Fibroblast of lung (primary cell): ENCODE measurements at regions not wholly inside any gene's neighbourhood (a gene's known extent, or its start where the extent isn't known, plus 50 kb on each side); places are given as distances from the start of the nearest gene placed in this dataset.

ENCODE experiments used
- DNase-seq, 2 donors: peaks; one replicate each; pipeline versions ENCODE4 v3.0.0 to v3.0.0-alpha.2; 2010; ENCODE audit warnings: low read depth in 2 of 2
- H2AFZ ChIP-seq: 2 replicates; pipeline ENCODE4 v1.5.1; 2012; ENCODE audit warnings: low read length, control low read depth, inconsistent platforms
- H3K27ac ChIP-seq: 2 replicates; pipeline ENCODE4 v1.5.1; 2011; ENCODE audit warnings: low read length, control low read depth; ENCODE audit not compliant: insufficient read depth
- H3K27me3 ChIP-seq: 2 replicates; pipeline ENCODE4 v1.5.1; 2011; ENCODE audit warnings: mild to moderate bottlenecking, low read length; ENCODE audit not compliant: control insufficient read depth, insufficient read depth
- H3K36me3 ChIP-seq: 2 replicates; pipeline ENCODE4 v1.5.1; 2011; ENCODE audit warnings: low read length; ENCODE audit not compliant: control insufficient read depth, insufficient read depth
- H3K4me1 ChIP-seq: 2 replicates; pipeline ENCODE4 v1.5.1; 2011; ENCODE audit warnings: low read length; ENCODE audit not compliant: control insufficient read depth, insufficient read depth; ENCODE audit errors: extremely low read depth
- H3K4me2 ChIP-seq: 2 replicates; pipeline ENCODE4 v1.5.1; 2011; ENCODE audit warnings: low read length, control low read depth; ENCODE audit not compliant: insufficient read depth; ENCODE audit errors: extremely low read depth
- H3K4me3 ChIP-seq, 4 experiments: fragments of 200-600 bp in 1 of 4; sonication (generic) in 1 of 4; replicated peaks in 1 of 4; 2 replicates each; pipeline ENCODE4 v1.5.1; 2011 to 2016; ENCODE audit warnings: low read length in 4 of 4, low read depth in 3 of 4, mild to moderate bottlenecking in 3 of 4, control low read depth in 2 of 4, inconsistent platforms in 1 of 4, mixed read lengths in 1 of 4; ENCODE audit not compliant: insufficient read depth in 1 of 4; ENCODE audit errors: control extremely low read depth in 1 of 4
- H3K79me2 ChIP-seq: 2 replicates; pipeline ENCODE4 v1.5.1; 2012; ENCODE audit warnings: mild to moderate bottlenecking, low read length, inconsistent platforms; ENCODE audit not compliant: control insufficient read depth, insufficient read depth
- H3K9ac ChIP-seq: 2 replicates; pipeline ENCODE4 v1.5.1; 2011; ENCODE audit warnings: mild to moderate bottlenecking, low read length, control low read depth; ENCODE audit not compliant: insufficient read depth
- H3K9me3 ChIP-seq: 2 replicates; pipeline ENCODE4 v1.5.1; 2012; ENCODE audit warnings: low read depth, low read length; ENCODE audit not compliant: control insufficient read depth, insufficient read depth
- H4K20me1 ChIP-seq: 2 replicates; pipeline ENCODE4 v1.5.1; 2011; ENCODE audit warnings: low read length; ENCODE audit not compliant: control insufficient read depth, insufficient read depth; ENCODE audit errors: extremely low read depth
- CTCF ChIP-seq, 2 donors: IDR thresholded peaks in 1 of 2; conservative IDR thresholded peaks in 1 of 2; 1 replicate in 1 of 2; 2 replicates in 1 of 2; pipeline ENCODE4 v1.5.1; 2011 to 2012; ENCODE audit warnings: low read length in 2 of 2, control low read depth in 1 of 2, inconsistent platforms in 1 of 2, low read depth in 1 of 2, mild to moderate bottlenecking in 1 of 2
- EZH2 ChIP-seq: IDR thresholded peaks from 2 replicates; pipeline ENCODE4 v1.5.1; 2012; ENCODE audit warnings: low read length, control low read depth, mild to moderate bottlenecking; ENCODE audit errors: missing control alignments

- Histone ChIP-seq H3K4me1 (no peaks in the 10 kb centered on the region), H3K9ac (no peak overlapping the region), H3K9me3 (no peaks in the 10 kb centered on the region), H3K27me3 (no peaks in the 10 kb centered on the region), H4K20me1 (no peaks in the 10 kb centered on the region), H3K36me3 (no peaks in the 10 kb centered on the region), H3K4me2 (no peak overlapping the region), H2AFZ (no peak overlapping the region), H3K27ac (no peak overlapping the region), H3K4me3 (no peak overlapping the region), H3K79me2 (no peaks in the 10 kb centered on the region)
- no peak for DNase-seq
- TF ChIP-seq CTCF (conservative IDR thresholded peaks at IDR 0.05 in 1 of 2, IDR thresholded peaks at IDR 0.05 in 1 of 2; ENCODE audit: low read depth in 1 of 2, low read length in 2 of 2) (no peak), EZH2 (no peak)
Measured at GRCh38 chr12:33052141-33053051, 155.8 kb upstream of the PKP2 start.

- no peak overlapping the region for H3K9ac ChIP-seq
- H3K4me3 ChIP-seq, result no peak overlapping the region
- TF ChIP-seq EZH2, result no peak
- H3K4me2 ChIP-seq, result no peak overlapping the region
- no peaks in the 10 kb centered on the region for H3K79me2 ChIP-seq
- no peaks in the 10 kb centered on the region for H3K9me3 ChIP-seq
- no peaks in the 10 kb centered on the region for H3K36me3 ChIP-seq
- H3K27me3 ChIP-seq, result no peaks in the 10 kb centered on the region
- H2AFZ ChIP-seq, result no peak overlapping the region
- DNase-seq, result no peak
- H3K4me1 ChIP-seq, result no peaks in the 10 kb centered on the region
- no peak overlapping the region for H3K27ac ChIP-seq
- H4K20me1 ChIP-seq, result no peaks in the 10 kb centered on the region
Measured at GRCh38 chr12:33047666-33048065, 151.1 kb upstream of the PKP2 start.

DNA sequence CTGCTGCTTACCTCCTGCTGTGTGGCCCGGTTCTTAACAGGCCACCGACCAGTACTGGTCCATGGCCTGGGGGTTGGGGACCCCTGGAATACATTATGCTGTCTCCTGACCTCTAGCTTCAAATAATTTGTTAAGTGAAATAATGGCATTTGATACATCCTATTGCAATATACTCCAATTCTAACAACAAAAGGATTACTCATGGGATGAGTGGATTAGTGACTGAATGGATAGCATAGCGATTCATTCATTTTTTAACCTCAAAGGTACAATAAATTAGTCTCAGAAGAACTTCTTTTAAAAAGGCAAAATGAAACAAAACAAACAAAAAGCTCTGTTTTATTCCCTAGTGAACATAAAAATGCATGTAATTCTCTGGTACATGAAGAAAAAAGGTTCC is 147.9 kb upstream of the PKP2 start:
- Histone ChIP-seq H2AFZ (no peak overlapping the region), H3K79me2 (no peaks in the 10 kb centered on the region), H3K27ac (no peak overlapping the region), H3K9me3 (no peaks in the 10 kb centered on the region), H3K4me1 (no peaks in the 10 kb centered on the region), H3K9ac (no peak overlapping the region), H3K4me3 (no peak overlapping the region), H3K4me2 (no peak overlapping the region), H4K20me1 (no peaks in the 10 kb centered on the region), H3K36me3 (no peaks in the 10 kb centered on the region), H3K27me3 (no peaks in the 10 kb centered on the region)
- TF ChIP-seq CTCF (conservative IDR thresholded peaks at IDR 0.05 in 1 of 2, IDR thresholded peaks at IDR 0.05 in 1 of 2; ENCODE audit: low read depth in 1 of 2, low read length in 2 of 2) (no peak), EZH2 (no peak)
- DNase-seq, result no peak
